GM19324 (cell line): ENCODE measurements at regions not wholly inside any gene's neighbourhood (a gene's known extent, or its start where the extent isn't known, plus 50 kb on each side); places are given as distances from the start of the nearest gene placed in this dataset.

Experiments
- ATAC-seq: cut with Tn5 transposase; IDR thresholded peaks from one replicate; pipeline ENCODE4 v1.9.1; 2021; ENCODE audit warnings: mild to moderate bottlenecking, moderate library complexity; ENCODE audit not compliant: unreplicated experiment, low FRiP score

GRCh38 chrX:39823424-39823823 lies 274.3 kb downstream of the BCOR start:
- no peak for ATAC-seq

GRCh38 chrX:39823854-39824253 lies 273.9 kb downstream of the BCOR start:
- no peak for ATAC-seq

- ATAC-seq = no peak
Observed at GRCh38 chrX:39826813-39827543, 270.8 kb downstream of the BCOR start.

GRCh38 chrX:39827951-39828350 lies 269.8 kb downstream of the BCOR start:
- no peak for ATAC-seq

- no peak for ATAC-seq
Observed at GRCh38 chrX:39828971-39829370, 268.8 kb downstream of the BCOR start.

- ATAC-seq = no peak
Observed at GRCh38 chrX:39829965-39830364, 267.8 kb downstream of the BCOR start.

GRCh38 chrX:39830414-39830813 lies 267.3 kb downstream of the BCOR start:
- no peak for ATAC-seq

- no peak for ATAC-seq
Observed at GRCh38 chrX:39832211-39832610, 265.5 kb downstream of the BCOR start.

GRCh38 chrX:39834600-39834999 lies 263.2 kb downstream of the BCOR start:
- no peak for ATAC-seq

GRCh38 chrX:39835241-39835640 lies 262.5 kb downstream of the BCOR start:
- ATAC-seq = no peak

GRCh38 chrX:39835776-39836175 lies 262.0 kb downstream of the BCOR start:
- ATAC-seq = no peak

- no peak for ATAC-seq
Observed at GRCh38 chrX:39836802-39837420, 260.8 kb downstream of the BCOR start.

GRCh38 chrX:39837688-39838087 lies 260.1 kb downstream of the BCOR start:
- ATAC-seq = no peak

- no peak for ATAC-seq
Observed at GRCh38 chrX:39839371-39839770, 258.4 kb downstream of the BCOR start.

GRCh38 chrX:39840133-39840532 lies 257.6 kb downstream of the BCOR start:
- ATAC-seq = no peak

- ATAC-seq = no peak
Observed at GRCh38 chrX:39840581-39841093, 257.1 kb downstream of the BCOR start.

GRCh38 chrX:39841604-39842003 lies 256.2 kb downstream of the BCOR start:
- no peak for ATAC-seq

- no peak for ATAC-seq
Observed at GRCh38 chrX:39842281-39842973, 255.3 kb downstream of the BCOR start.

GRCh38 chrX:39843318-39843717 lies 254.4 kb downstream of the BCOR start:
- no peak for ATAC-seq

- no peak for ATAC-seq
Observed at GRCh38 chrX:39845233-39845632, 252.5 kb downstream of the BCOR start.

- ATAC-seq = no peak
Observed at GRCh38 chrX:39846460-39846859, 251.3 kb downstream of the BCOR start.
